Hepatocyte (in vitro differentiated cells): ENCODE measurements at regions not wholly inside any gene's neighbourhood (a gene's known extent, or its start where the extent isn't known, plus 50 kb on each side); places are given as distances from the start of the nearest gene placed in this dataset.
A peak's percentile ranks its signal among the peaks of the same experiment; 100 is the strongest.

Source experiments
- DNase-seq: peaks from one replicate; pipeline ENCODE4 v3.0.0-alpha.2; 2016; ENCODE audit warnings: low spot score
- H2AFZ ChIP-seq: fragments of 200-600 bp; sonication (generic); 2 replicates; pipeline ENCODE4 v1.6.0; 2016; ENCODE audit warnings: antibody characterized with exemption, mild to moderate bottlenecking
- H3K27ac ChIP-seq: fragments of 200-600 bp; sonication (generic); 2 replicates; pipeline ENCODE4 v1.5.1; 2016; ENCODE audit warnings: mild to moderate bottlenecking
- H3K27me3 ChIP-seq: fragments of 200-600 bp; sonication (generic); 2 replicates; pipeline ENCODE4 v1.6.1; 2016
- H3K36me3 ChIP-seq: fragments of 200-600 bp; sonication (generic); replicated peaks from 2 replicates; pipeline ENCODE4 v1.5.1; 2016; ENCODE audit warnings: low read depth; ENCODE audit not compliant: insufficient read depth
- H3K4me1 ChIP-seq: fragments of 200-600 bp; sonication (generic); 2 replicates; pipeline ENCODE4 v1.5.1; 2016; ENCODE audit warnings: mild to moderate bottlenecking, moderate library complexity; ENCODE audit not compliant: insufficient read depth
- H3K4me2 ChIP-seq: fragments of 200-600 bp; sonication (generic); 2 replicates; pipeline ENCODE4 v1.6.0; 2016
- H3K4me3 ChIP-seq: fragments of 200-600 bp; sonication (generic); 2 replicates; pipeline ENCODE4 v1.5.1; 2016; ENCODE audit warnings: mild to moderate bottlenecking
- H3K79me2 ChIP-seq: fragments of 200-600 bp; sonication (generic); 2 replicates; pipeline ENCODE4 v1.6.0; 2017; ENCODE audit warnings: mild to moderate bottlenecking
- H3K9me2 ChIP-seq: fragments of 200-600 bp; sonication (generic); replicated peaks from 2 replicates; pipeline ENCODE4 v1.6.0; 2017; ENCODE audit warnings: mild to moderate bottlenecking; ENCODE audit not compliant: insufficient read depth
- H3K9me3 ChIP-seq: fragments of 200-600 bp; sonication (generic); 2 replicates; pipeline ENCODE4 v1.5.1; 2016; ENCODE audit warnings: low read depth, mild to moderate bottlenecking
- H4K20me1 ChIP-seq: fragments of 200-600 bp; sonication (generic); 2 replicates; pipeline ENCODE4 v1.6.0; 2016; ENCODE audit warnings: mild to moderate bottlenecking; ENCODE audit not compliant: insufficient read depth, poor library complexity, severe bottlenecking
- EZH2 ChIP-seq: fragments of 200-600 bp; sonication (generic); IDR thresholded peaks from 2 replicates; pipeline ENCODE4 v1.6.1; 2016; ENCODE audit warnings: antibody characterized with exemption, mild to moderate bottlenecking, borderline replicate concordance
- EZH2phosphoT487 ChIP-seq: fragments of 200-600 bp; sonication (generic); IDR thresholded peaks from one replicate; pipeline ENCODE4 v1.6.1; 2018; ENCODE audit warnings: antibody characterized with exemption, mild to moderate bottlenecking, low read depth, moderate library complexity; ENCODE audit not compliant: unreplicated experiment, severe bottlenecking
- WGBS: methylation state at CpG from one replicate; pipeline ENCODE4 v1.1.6; 2016; ENCODE audit warnings: low lambda C conversion rate; ENCODE audit errors: missing lambda C conversion rate; 5-methylcytosine and 5-hydroxymethylcytosine counted together
- TF ChIP-seq, protein P1 (sequence below): fragments of 200-600 bp; sonication (generic); IDR thresholded peaks from 2 replicates; pipeline ENCODE4 v1.5.1; 2016; ENCODE audit warnings: antibody characterized with exemption, mild to moderate bottlenecking; ENCODE audit not compliant: poor library complexity

DNA sequence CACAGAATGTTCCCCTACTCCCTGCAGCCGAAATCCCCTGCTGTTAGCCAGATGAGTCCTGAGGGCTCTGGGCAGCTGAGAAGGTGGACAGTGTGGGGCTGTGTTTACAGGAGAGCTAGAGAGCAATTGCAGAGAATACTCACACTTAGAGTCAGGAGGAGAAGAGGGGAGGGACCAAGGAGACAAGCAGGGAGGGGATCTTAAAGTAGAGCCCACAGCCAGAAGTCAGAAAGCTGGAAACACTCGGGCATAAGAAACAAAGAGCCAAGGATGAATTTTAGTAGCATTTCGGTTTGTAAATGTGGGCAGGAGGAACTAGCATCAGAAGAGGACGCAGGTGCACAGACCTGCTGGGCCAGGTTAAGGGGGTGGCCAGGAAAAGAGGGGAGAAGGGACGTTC lies 1435.9 kb downstream of the BRD1 start:
- H3K9me3 ChIP-seq, result no peaks in the 10 kb centered on the region
- no peaks in the 10 kb centered on the region for H3K79me2 ChIP-seq
- H3K4me3 ChIP-seq, result no peak overlapping the region
- no peaks in the 10 kb centered on the region for H3K36me3 ChIP-seq
- TF ChIP-seq, protein P1, sequence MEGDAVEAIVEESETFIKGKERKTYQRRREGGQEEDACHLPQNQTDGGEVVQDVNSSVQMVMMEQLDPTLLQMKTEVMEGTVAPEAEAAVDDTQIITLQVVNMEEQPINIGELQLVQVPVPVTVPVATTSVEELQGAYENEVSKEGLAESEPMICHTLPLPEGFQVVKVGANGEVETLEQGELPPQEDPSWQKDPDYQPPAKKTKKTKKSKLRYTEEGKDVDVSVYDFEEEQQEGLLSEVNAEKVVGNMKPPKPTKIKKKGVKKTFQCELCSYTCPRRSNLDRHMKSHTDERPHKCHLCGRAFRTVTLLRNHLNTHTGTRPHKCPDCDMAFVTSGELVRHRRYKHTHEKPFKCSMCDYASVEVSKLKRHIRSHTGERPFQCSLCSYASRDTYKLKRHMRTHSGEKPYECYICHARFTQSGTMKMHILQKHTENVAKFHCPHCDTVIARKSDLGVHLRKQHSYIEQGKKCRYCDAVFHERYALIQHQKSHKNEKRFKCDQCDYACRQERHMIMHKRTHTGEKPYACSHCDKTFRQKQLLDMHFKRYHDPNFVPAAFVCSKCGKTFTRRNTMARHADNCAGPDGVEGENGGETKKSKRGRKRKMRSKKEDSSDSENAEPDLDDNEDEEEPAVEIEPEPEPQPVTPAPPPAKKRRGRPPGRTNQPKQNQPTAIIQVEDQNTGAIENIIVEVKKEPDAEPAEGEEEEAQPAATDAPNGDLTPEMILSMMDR, result no peak
- no peak for TF ChIP-seq EZH2phosphoT487
- TF ChIP-seq EZH2, result no peak
- no peak for DNase-seq
- H3K4me2 ChIP-seq, result no peak overlapping the region
- no peaks in the 10 kb centered on the region for H4K20me1 ChIP-seq
- no peaks in the 10 kb centered on the region for H3K9me2 ChIP-seq
- H2AFZ ChIP-seq, result no peak overlapping the region
- WGBS, result 86% methylated on average over 5 of the region's 5 CpGs
- no peak overlapping the region for H3K27ac ChIP-seq
- no peaks in the 10 kb centered on the region for H3K4me1 ChIP-seq
- H3K27me3 ChIP-seq, result no peaks in the 10 kb centered on the region

DNA sequence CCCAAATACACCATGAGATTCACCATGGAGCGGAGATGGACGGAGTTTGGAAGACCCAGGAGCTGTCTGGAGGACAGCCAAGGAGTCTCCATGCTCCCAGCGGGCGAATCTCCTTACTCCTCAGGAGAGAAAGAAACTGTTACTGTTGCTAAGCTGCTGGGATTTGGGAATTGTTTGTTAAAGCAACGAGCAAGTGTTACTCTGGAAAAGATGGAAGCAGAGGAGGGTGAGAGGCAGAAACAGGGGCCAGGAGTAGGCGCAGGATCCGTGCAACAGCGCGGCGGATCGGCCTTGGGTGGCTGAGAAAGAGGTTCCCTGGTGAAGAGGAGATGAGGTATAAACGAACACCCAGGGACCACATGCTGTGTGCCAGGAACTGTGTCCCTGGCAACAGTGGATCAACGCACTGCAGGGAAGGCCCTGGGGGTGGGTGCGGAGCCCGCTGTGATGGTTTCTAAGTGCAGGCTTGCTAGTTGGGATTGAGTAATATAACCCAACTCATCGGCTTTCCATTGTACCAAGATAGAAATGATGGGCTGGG lies 1436.4 kb downstream of the BRD1 start:
- H3K9me2 ChIP-seq, result no peaks in the 10 kb centered on the region
- H3K4me1 ChIP-seq, result no peaks in the 10 kb centered on the region
- no peaks in the 10 kb centered on the region for H3K27me3 ChIP-seq
- H3K4me2 ChIP-seq, result no peak overlapping the region
- H3K79me2 ChIP-seq, result no peaks in the 10 kb centered on the region
- H3K9me3 ChIP-seq, result no peaks in the 10 kb centered on the region
- H3K4me3 ChIP-seq, result no peak overlapping the region
- H2AFZ ChIP-seq, result no peak overlapping the region
- no peak overlapping the region for H3K27ac ChIP-seq
- no peaks in the 10 kb centered on the region for H4K20me1 ChIP-seq
- no peak for DNase-seq
- WGBS, result 71% methylated on average over 16 of the region's 16 CpGs
- TF ChIP-seq, protein P1, result no peak
- TF ChIP-seq EZH2phosphoT487 (no peak), EZH2 (no peak)
- H3K36me3 ChIP-seq, result no peaks in the 10 kb centered on the region

DNA sequence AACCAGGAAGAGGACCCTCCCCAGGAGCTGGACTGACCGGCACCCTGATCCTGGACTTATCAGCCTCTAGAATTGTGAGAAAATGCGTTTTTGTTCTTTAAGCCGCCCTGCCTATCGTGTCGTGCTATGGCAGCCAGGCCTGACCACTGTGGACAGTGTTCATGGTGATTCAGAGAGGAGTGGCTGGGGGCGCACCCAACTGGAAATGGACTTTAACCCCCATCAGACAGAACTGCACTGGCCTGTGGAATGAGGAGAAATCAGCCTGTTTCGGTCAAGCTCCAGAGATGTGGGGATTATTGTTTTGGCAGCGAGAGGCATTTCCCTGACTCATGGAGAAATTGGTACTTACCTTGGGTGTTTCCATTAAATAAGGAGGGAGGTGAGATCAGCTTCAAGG lies 1437.8 kb downstream of the BRD1 start:
- no peaks in the 10 kb centered on the region for H3K9me3 ChIP-seq
- TF ChIP-seq, protein P1, result no peak
- TF ChIP-seq EZH2phosphoT487 (no peak), EZH2 (no peak)
- H3K27me3 ChIP-seq, result no peaks in the 10 kb centered on the region
- H3K9me2 ChIP-seq, result no peaks in the 10 kb centered on the region
- H3K4me2 ChIP-seq, result no peak overlapping the region
- H3K36me3 ChIP-seq, result no peaks in the 10 kb centered on the region
- 83% methylated on average over 8 of the region's 8 CpGs for WGBS
- no peak overlapping the region for H3K4me3 ChIP-seq
- H4K20me1 ChIP-seq, result no peaks in the 10 kb centered on the region
- H3K79me2 ChIP-seq, result no peaks in the 10 kb centered on the region
- H3K4me1 ChIP-seq, result no peaks in the 10 kb centered on the region
- H3K27ac ChIP-seq, result peak overlapping the region; percentile 51
- no peak overlapping the region for H2AFZ ChIP-seq
- peak; percentile 28 for DNase-seq

DNA sequence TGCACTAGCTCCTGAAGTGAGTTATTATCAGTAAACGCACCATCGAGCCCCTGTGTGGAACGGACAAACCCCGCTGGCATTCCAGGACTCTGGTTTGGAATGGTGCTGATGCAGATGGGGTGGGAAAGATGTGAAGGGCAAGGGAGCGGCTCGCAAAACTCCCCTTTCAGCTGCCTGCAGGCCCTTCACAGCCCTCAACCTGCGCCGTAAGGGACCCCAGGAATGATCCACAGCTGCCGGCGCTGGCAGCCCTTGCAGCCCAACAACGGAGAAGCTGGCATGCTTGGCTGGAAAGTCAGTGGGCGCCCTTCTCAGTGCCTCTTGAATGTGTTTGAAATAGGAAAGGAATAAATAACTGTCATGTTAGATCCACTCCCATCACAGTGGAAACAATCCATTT lies 1445.5 kb downstream of the BRD1 start:
- WGBS, result 87% methylated on average over 12 of the region's 12 CpGs
- no peaks in the 10 kb centered on the region for H3K4me1 ChIP-seq
- H2AFZ ChIP-seq, result no peak overlapping the region
- H3K4me3 ChIP-seq, result no peak overlapping the region
- H4K20me1 ChIP-seq, result no peaks in the 10 kb centered on the region
- TF ChIP-seq EZH2phosphoT487 (no peak), EZH2 (no peak)
- TF ChIP-seq, protein P1, result no peak
- no peaks in the 10 kb centered on the region for H3K36me3 ChIP-seq
- no peaks in the 10 kb centered on the region for H3K9me2 ChIP-seq
- no peaks in the 10 kb centered on the region for H3K9me3 ChIP-seq
- H3K4me2 ChIP-seq, result no peak overlapping the region
- H3K79me2 ChIP-seq, result no peaks in the 10 kb centered on the region
- DNase-seq, result no peak
- H3K27me3 ChIP-seq, result peaks cover 2% of the 10 kb centered on the region
- no peak overlapping the region for H3K27ac ChIP-seq
